Astrocyte of the cerebellum (primary cell): ENCODE measurements at regions not wholly inside any gene's neighbourhood (a gene's known extent, or its start where the extent isn't known, plus 50 kb on each side); places are given as distances from the start of the nearest gene placed in this dataset.

Source experiments
- DNase-seq: peaks from one replicate; pipeline ENCODE4 v3.0.0-alpha.2; 2011; ENCODE audit warnings: low read depth
- H3K4me3 ChIP-seq: 2 replicates; pipeline ENCODE4 v1.5.1; 2011; ENCODE audit warnings: mild to moderate bottlenecking, low read depth, low read length, moderate library complexity
- in situ Hi-C: cut with HindIII; loops from 2 replicates; pipeline ENCODE4 v1.10.0; 2017; ENCODE audit warnings: low sequenced_read_pairs
- TF ChIP-seq, protein P1 (sequence below): IDR thresholded peaks from 2 replicates; pipeline ENCODE4 v1.5.1; 2012; ENCODE audit warnings: low read length, low read depth, moderate library complexity, mild to moderate bottlenecking; ENCODE audit errors: missing control alignments

DNA sequence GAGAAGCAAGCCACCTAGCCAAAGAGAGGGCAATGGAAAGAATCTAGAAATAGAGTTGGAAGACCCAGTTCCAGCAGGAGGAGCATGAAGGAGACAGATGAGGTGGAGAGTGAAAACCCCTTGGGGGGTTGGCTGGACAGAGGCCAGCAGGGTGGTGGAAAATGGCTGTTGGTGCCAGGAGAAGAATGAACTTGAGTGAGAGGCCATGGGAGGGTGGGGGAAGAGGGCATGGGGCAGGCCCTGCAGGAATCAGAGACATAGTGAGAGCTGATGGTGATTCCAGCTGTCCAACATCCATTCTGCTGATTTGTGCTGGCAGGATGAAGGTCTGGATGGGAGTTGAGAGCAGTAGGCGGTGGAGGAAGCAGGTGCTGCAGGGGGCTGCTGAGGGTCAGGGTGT, 108.0 kb upstream of the TNP1 start:
- DNase-seq = no peak

DNA sequence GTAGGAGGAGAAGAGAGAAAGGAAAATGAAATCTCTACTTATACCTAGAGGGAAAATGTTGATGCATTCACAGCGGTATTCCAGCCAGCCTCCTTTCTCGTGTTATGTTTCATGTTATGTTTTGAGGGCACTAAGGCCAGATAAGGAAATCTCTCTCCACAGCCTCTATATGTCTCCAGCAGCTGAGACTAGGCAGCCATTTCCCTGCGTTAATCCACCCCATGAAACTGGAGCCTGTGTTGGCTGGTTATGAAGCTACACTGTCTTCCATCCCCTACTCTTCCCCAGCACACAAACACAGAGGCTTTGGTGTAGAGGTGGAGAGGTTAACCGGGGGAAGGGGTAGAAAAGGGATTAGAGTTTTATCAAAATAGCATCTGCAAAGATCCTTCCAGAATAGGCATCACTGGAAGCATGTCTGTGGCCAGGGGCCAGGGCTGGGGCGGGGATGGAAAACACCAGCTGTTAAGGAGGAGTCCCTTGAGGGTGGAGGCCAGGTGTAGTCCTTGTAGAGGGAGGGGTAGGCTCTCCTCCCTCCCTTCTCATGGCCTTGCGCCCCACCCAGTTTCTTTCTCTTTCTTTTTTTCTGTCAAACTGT, 100.9 kb upstream of the TNP1 start:
- no peak for DNase-seq
- no peak overlapping the region for H3K4me3 ChIP-seq
- in situ Hi-C loops = no loop called here
- TF ChIP-seq, protein P1, sequence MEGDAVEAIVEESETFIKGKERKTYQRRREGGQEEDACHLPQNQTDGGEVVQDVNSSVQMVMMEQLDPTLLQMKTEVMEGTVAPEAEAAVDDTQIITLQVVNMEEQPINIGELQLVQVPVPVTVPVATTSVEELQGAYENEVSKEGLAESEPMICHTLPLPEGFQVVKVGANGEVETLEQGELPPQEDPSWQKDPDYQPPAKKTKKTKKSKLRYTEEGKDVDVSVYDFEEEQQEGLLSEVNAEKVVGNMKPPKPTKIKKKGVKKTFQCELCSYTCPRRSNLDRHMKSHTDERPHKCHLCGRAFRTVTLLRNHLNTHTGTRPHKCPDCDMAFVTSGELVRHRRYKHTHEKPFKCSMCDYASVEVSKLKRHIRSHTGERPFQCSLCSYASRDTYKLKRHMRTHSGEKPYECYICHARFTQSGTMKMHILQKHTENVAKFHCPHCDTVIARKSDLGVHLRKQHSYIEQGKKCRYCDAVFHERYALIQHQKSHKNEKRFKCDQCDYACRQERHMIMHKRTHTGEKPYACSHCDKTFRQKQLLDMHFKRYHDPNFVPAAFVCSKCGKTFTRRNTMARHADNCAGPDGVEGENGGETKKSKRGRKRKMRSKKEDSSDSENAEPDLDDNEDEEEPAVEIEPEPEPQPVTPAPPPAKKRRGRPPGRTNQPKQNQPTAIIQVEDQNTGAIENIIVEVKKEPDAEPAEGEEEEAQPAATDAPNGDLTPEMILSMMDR = no peak

More for the DNA sequence above, 108.0 kb upstream of the TNP1 start:
- in situ Hi-C loops = no loop called here
- no peak overlapping the region for H3K4me3 ChIP-seq
- TF ChIP-seq, protein P1 = no peak

DNA sequence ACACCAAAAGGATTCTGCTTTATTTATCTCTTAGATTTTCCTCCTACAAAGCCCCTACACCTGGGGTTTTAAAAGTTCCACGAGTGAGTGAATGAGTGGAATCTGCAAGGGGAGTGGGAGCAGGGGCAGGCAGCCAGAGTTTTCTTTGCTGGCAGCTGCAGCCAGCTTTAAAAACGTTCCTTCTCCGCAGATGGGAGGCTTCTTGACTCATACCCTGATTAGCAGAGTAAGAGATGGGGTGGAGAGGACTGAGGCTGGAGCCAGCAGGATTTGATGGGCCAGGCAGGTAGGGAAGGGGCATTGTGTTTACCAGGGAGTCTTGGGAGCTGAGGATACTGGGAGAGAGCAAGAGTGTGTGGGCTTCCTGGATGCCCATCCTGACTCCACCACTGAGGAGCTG, 99.6 kb upstream of the TNP1 start:
- TF ChIP-seq, protein P1 = no peak
- H3K4me3 ChIP-seq = no peak overlapping the region
- in situ Hi-C loops = no loop called here
- DNase-seq = no peak

DNA sequence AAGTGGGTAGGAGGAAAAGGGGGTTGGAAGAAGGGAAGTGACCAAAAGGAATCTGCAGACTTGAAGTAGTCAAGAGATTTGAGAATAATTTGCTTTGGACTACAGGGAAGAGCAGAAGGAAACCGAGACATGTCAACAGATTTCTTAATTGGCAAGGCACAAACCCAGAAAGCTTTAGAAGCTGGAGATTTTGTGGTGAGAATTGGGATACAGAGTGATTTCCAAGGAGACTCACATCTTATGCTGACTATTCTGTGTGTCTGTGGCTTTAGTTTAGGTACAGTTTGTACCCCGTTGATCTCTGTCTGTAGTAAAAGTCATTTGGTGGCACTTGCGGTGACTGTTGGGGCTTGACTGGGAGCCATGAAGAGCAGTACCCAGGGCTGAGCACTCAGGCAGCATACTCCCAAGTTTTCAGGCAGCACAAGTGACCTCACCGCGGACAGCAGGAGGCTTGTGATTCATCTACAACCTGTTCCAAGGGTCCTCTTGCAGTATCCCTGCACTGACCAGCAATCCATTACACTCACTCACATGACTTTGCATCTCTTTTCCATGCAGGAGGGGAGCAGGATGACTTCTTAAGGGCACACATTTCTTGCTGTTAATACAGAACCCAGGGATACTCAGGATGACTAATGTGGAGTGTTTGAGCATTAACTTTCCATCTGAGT, 97.1 kb upstream of the TNP1 start:
- H3K4me3 ChIP-seq = no peak overlapping the region
- TF ChIP-seq, protein P1 = no peak
- in situ Hi-C loops = no loop called here
- DNase-seq = peak; percentile 47

DNA sequence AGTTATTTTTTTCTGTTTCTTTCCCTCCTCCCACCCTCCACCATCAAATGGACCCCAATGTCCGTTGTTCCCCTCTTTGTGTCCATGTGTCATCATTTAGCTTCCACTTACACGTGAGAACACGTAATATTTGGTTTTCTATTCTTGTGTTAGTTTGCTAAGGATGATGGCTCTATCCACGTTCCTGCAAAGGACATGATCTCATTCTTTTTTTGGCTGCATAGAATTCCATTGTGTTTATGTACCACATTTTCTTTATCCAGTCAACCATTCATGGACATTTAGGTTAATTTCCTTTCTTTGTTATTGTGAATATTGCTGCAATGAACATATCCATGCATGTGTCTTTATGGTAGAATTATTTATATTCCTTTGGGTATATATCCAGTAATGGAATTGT, 91.3 kb upstream of the TNP1 start:
- in situ Hi-C loops = no loop called here
- TF ChIP-seq, protein P1 = no peak
- H3K4me3 ChIP-seq = no peak overlapping the region
- DNase-seq = no peak

DNA sequence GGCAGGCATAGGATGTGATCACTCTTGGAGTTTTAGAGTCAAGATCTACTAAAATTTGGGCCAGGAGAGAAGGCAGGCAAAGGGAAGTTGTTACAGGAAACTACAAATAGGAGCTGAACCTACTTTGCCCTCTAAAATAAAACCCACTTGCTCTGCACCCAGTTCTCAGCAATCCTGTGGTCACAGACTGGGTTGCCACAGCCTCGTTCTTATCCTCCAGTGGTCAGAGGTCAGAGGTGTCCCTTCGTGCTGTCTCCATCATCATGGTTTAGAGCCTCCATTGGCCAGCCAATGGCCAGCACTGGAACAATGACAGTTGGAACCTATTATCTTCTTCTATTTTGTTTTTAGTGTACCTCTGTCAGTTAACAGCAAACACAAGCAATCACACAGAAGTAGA, 90.7 kb upstream of the TNP1 start:
- in situ Hi-C loops = no loop called here
- no peak overlapping the region for H3K4me3 ChIP-seq
- TF ChIP-seq, protein P1 = no peak
- no peak for DNase-seq
